Erythroblast (primary cell): ENCODE measurements at regions not wholly inside any gene's neighbourhood (a gene's known extent, or its start where the extent isn't known, plus 50 kb on each side); places are given as distances from the start of the nearest gene placed in this dataset.

ENCODE experiments used
- DNase-seq, 2 experiments: peaks; one replicate each; lab custom pipeline; 2025; lab: John Stamatoyannopoulos, UW
- GATA1 ChIP-seq: IDR thresholded peaks from 2 replicates; pipeline ENCODE4 v1.6.1; 2011; ENCODE audit warnings: low read depth, mild to moderate bottlenecking, control low read depth, low read length, moderate library complexity
- POLR2A ChIP-seq: IDR thresholded peaks from 2 replicates; pipeline ENCODE4 v1.6.1; 2011; ENCODE audit warnings: mild to moderate bottlenecking, low read length

DNA sequence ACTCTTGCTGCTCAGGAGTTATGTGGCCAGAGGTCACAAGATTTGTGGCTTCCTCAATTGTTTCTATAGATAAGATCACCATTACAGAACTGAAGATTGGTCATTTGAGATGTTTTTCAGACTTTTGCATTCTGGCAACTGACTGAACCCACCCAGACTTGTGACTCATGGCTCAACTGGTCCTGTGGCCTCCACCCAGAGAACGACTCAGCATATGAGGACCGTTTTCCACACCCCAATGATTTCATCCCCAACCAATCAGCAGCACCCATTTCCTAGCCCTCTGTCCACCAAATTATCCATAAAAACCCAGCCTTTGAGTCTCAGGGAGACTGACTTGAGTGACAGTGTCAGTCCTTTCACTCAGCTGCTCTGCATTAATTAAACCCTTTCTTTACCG, 143.2 kb upstream of the ASIC2 start:
- TF ChIP-seq GATA1 (no peak), POLR2A (no peak)
- peak; percentile 2 to 49 for DNase-seq

- TF ChIP-seq POLR2A (no peak), GATA1 (no peak)
These were observed 145.0 kb upstream of the ASIC2 start for GRCh38 chr17:33438139-33438538.

GRCh38 chr17:33438578-33438977, 145.5 kb upstream of the ASIC2 start:
- TF ChIP-seq POLR2A: no peak
- no peak for TF ChIP-seq GATA1
- DNase-seq: no peak

More at GRCh38 chr17:33438139-33438538, 145.0 kb upstream of the ASIC2 start:
- DNase-seq: no peak

GRCh38 chr17:33442320-33442719, 149.2 kb upstream of the ASIC2 start:
- TF ChIP-seq POLR2A (no peak), GATA1 (no peak)
- DNase-seq: no peak

- no peak for DNase-seq
- TF ChIP-seq POLR2A: no peak
- no peak for TF ChIP-seq GATA1
These were observed 151.6 kb upstream of the ASIC2 start for GRCh38 chr17:33444731-33445130.

DNA sequence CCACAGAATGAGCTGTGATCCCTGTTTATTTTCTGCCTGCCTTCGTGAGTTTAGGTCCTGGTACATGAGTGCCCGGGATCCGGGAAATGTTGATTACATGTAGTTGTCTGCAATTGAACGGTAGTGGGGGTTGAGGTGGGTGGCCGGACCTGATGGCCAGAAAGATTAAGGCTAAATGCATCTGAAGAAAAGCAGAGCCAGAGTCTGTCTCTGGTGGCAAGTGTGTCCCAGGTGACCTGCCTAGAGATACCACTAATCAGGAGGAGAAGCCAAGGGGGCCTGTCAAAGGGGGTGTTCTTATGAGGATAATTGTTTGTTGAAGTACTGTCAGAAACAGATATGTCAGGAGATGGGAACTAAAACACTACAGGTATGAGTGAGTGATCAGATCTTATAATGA, 154.0 kb upstream of the ASIC2 start:
- no peak for DNase-seq
- TF ChIP-seq GATA1: no peak

- no peak for DNase-seq
- TF ChIP-seq POLR2A: no peak
- TF ChIP-seq GATA1: no peak
These were observed 158.1 kb upstream of the ASIC2 start for GRCh38 chr17:33451221-33451620.

DNA sequence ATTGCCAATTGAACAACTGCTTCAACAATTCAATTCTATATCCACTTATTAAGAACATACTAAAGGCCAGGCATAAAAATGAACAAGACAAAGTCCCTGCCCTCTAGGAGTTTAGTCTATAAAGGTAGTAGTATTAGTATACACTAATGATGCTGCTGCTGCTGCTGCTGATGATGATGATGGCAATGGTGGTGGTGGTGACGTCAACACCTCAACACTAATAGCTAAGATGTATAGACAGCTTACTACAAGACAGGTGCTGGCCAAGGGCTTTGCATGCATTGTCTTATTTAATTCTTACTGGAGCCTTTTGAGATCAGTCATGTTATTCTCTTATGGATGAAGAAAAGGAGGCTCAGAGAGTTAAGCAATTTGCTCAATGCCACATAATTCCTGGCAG, 164.4 kb upstream of the ASIC2 start:
- TF ChIP-seq GATA1: no peak
- DNase-seq: no peak

DNA sequence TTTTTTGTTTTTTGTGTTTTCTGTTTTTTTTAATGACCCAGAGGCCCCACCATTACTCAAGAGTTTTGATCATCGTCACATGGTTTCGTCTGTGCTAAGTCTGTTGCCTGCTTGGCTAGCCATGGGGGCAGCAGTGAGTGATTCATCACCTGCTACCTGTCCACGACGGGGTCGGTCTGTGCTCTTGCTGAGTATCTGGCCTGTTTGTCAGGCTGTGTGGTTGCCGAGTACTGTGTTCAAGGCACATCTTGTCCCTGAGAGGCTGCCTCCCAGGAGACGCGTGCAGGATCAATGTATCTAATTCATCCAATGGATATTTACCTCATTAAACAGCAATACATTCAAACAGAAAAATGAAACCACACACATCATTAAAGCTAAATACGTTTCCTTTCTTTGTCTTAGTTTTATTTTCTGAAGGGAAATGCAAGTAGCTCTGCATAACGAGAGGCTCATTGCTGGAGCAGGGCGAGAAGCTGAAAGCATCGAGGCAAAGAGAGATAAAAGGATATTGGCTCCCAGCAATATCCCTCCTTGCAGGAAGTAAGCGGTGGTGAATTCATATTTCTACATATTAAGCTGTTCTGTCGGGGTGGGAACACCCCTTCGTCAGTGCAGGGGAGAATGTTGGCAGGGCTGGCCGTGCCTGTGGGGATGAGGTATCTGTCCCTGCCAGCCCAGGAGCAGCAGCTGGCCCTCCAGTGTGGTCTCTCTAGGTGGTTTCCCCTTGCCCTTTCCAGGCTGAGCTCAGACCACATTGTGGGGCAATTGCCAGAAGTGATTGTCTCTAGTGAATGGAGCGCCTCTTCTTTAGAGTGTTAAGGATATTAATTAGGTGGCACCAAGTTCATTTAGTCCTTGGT, 166.2 kb upstream of the ASIC2 start:
- no peak for TF ChIP-seq POLR2A
- no peak for TF ChIP-seq GATA1
- DNase-seq: no peak

GRCh38 chr17:33460781-33461450, 167.8 kb upstream of the ASIC2 start:
- TF ChIP-seq GATA1 (no peak), POLR2A (no peak)
- DNase-seq: no peak

- no peak for DNase-seq
These were observed 170.8 kb upstream of the ASIC2 start for GRCh38 chr17:33463887-33464286.

DNA sequence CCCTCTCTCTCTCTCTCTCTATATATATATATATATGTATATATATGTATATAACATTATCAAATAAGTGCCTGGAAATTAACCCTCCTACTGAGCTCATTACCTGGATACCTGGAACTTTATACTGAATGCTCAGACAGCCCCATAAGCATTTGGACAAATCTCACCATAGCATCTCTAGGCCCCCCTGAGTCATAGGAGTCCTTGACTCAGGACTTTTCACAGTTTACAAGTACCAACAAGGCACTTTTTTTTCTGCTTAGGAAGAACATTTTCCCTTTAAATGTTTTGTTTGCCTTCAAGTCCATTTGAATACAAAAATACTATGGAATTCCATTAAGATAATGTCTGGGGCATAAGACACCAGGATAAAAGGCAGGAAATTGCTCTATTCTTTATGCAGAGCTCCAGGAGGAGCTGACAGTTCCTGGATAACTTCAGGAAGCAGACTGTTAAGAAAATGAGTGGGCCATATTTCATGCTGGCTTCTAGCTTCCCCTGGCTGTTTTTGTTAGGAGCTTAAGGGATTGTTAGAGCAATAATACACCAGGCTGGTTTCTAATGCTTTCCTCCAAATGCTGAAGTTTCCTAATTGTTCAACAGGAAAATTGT, 171.7 kb upstream of the ASIC2 start:
- DNase-seq: no peak
- TF ChIP-seq GATA1 (no peak), POLR2A (no peak)

More at GRCh38 chr17:33463887-33464286, 170.8 kb upstream of the ASIC2 start:
- TF ChIP-seq POLR2A: no peak
- no peak for TF ChIP-seq GATA1

DNA sequence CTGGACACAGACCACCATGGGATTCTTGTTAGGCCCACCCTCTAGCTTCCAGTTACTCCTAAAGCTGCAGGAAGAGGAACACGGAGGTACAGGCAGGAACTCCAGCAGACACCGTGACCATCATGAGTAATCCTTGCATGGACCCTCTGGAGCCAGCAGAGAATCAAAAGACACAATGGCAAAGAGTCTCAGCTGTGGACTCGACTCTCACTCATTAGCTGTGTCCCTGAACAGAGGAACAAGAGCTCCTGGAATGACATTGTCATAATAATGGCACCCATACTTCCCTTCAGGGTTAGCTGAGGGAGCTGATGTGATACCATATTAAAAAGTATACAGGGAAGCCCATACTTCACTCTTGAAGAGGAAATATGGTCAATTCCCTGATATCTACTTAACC, 176.3 kb upstream of the ASIC2 start:
- DNase-seq: no peak
- TF ChIP-seq POLR2A (no peak), GATA1 (no peak)

GRCh38 chr17:33469911-33470310, 176.8 kb upstream of the ASIC2 start:
- no peak for TF ChIP-seq POLR2A
- no peak for TF ChIP-seq GATA1
- no peak for DNase-seq

- no peak for DNase-seq
- TF ChIP-seq POLR2A (no peak), GATA1 (no peak)
These were observed 180.0 kb upstream of the ASIC2 start for GRCh38 chr17:33473061-33473460.
